HAP-1 (cell line): ENCODE measurements at regions not wholly inside any gene's neighbourhood (a gene's known extent, or its start where the extent isn't known, plus 50 kb on each side); places are given as distances from the start of the nearest gene placed in this dataset.
"Not testable (repeated sequence)": the region's sequence is repeated elsewhere in the genome, so short reads cannot be mapped to it uniquely, and the experiment has no call there.

Experiments
- DNase-seq, 2 experiments: peaks; one replicate each; pipeline ENCODE4 v3.0.0-alpha.2; 2016 to 2020; ENCODE audit warnings: low spot score in 2 of 2
- H3K27me3 ChIP-seq: fragments of 250-450 bp; sonication (Bioruptor Pico); 2 replicates; pipeline ENCODE4 v1.5.1; 2020; ENCODE audit warnings: low read depth, mild to moderate bottlenecking, moderate library complexity
- H3K36me3 ChIP-seq: fragments of 250-450 bp; sonication (Bioruptor Pico); replicated peaks from 2 replicates; pipeline ENCODE4 v1.5.1; 2020; ENCODE audit warnings: mild to moderate bottlenecking
- H3K4me1 ChIP-seq: fragments of 250-450 bp; sonication (Bioruptor Pico); 2 replicates; pipeline ENCODE4 v1.5.1; 2020; ENCODE audit warnings: mild to moderate bottlenecking
- H3K4me3 ChIP-seq: fragments of 250-450 bp; sonication (Bioruptor Pico); 2 replicates; pipeline ENCODE4 v1.5.1; 2020; ENCODE audit warnings: mild to moderate bottlenecking, moderate library complexity
- H3K9me3 ChIP-seq: fragments of 250-450 bp; sonication (Bioruptor Pico); 2 replicates; pipeline ENCODE4 v1.5.1; 2020; ENCODE audit warnings: mild to moderate bottlenecking, moderate library complexity
- in situ Hi-C: fragments of 300-500 bp; cut with MboI; formaldehyde crosslinking; loops from 3 replicates; pipeline ENCODE4 v1.14.3; 2020; ENCODE audit warnings: low sequenced_read_pairs, inconsistent platforms, mixed read lengths

DNA sequence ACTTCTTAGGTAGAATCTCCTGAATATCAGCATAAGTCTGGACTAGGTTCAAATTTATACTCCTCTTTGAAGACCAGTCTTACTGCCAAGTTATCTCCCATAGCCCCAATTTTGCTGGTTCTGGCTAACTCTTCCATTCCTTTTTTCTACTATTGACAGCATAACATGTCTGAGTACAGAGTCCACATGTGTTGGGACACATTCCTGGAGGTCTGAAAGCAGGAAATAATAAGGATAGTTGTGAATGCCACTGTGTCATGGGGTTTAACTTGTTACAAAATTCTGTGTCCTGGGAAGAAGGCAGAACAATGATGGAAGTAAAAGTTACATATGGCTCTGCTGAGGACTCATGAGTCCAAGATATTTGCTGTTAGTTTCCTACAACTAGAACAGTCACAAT is 57.4 kb upstream of the ZBTB20 start:
- H3K9me3 ChIP-seq: no peaks in the 10 kb centered on the region
- in situ Hi-C loops: loop anchor here (25.0 kb wide), 1 partner anchor 608 kb away; no protein-coding TSS in a partner anchor
- no peak for DNase-seq
- H3K4me3 ChIP-seq: no peak overlapping the region
- H3K27me3 ChIP-seq: no peaks in the 10 kb centered on the region
- no peaks in the 10 kb centered on the region for H3K4me1 ChIP-seq
- H3K36me3 ChIP-seq: no peaks in the 10 kb centered on the region

DNA sequence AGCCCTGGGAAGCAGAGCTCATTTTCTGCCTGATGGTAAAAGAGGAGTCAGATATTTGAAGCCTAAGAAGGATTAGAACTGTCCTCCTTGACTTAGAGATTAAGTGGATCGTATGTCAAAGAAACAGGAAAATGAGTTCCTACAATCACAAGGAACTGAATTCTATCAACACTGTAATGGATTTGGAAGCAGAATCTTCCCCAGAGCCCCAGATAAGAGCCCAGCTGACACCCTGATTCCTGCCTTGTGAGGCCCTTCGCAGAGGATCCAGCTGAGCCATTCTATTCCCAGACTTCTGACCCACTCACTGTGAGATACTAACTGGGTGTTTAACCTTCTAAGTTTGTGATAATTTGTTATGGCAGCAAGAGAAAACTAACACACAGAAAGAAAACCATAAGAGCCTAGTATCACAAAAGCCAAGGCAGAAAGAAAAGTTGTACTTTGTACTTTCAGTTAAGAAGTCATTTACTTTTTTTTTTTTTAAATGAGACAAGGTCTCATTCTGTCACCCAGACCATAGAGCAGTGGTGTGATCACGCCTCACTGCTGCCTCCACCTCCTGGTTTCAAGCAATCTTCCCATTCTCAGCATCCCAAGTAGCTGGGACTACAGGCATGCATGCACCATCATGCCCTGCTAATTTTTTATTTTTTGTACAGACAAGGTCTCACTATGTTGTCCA is 61.1 kb upstream of the ZBTB20 start:
- Histone ChIP-seq H3K36me3 (no peaks in the 10 kb centered on the region), H3K9me3 (no peaks in the 10 kb centered on the region), H3K27me3 (no peaks in the 10 kb centered on the region), H3K4me3 (no peak overlapping the region), H3K4me1 (no peaks in the 10 kb centered on the region; the same call in 1 of the 2 replicates)
- in situ Hi-C loops: loop anchor here (25.0 kb wide), 1 partner anchor 604 kb away; no protein-coding TSS in a partner anchor
- DNase-seq: no peak

DNA sequence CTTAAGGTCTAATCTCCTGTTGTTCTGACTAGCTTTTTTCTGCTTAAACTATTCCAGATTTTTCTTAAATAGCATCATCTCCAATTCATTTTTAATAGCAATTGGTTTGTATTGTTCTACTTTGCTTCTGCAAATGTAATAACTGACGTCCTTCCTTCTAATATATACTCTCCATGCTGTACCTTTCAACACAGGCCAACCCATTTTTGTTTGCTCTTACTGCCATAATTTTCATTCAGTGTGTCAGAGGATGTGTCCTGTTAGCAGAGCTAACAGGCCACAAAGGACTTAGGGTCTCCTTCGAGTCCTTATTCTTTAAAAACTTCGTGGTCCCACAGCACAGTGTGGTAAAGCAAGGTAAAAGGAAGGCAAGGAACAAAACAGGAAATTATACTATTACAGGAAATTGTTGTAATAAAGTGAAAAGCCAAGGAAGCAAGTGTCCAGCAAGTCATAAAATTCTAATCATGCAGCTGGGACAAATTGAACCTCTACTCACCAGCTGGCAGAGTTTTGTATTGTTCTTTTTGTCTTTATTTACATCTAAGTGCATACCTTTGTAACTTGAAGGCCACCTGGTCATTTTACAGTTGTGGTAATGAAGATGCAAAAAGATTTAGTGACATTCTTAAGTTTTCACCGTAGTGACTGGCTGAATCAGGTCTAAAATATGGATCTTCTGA is 64.9 kb upstream of the ZBTB20 start:
- H3K36me3 ChIP-seq: no peaks in the 10 kb centered on the region
- no peak overlapping the region for H3K4me3 ChIP-seq
- H3K4me1 ChIP-seq: no peaks in the 10 kb centered on the region; the same call in 1 of the 2 replicates
- in situ Hi-C loops: loop anchor here (25.0 kb wide), 1 partner anchor 600 kb away; no protein-coding TSS in a partner anchor
- H3K27me3 ChIP-seq: no peaks in the 10 kb centered on the region
- no peaks in the 10 kb centered on the region for H3K9me3 ChIP-seq
- DNase-seq: no peak

DNA sequence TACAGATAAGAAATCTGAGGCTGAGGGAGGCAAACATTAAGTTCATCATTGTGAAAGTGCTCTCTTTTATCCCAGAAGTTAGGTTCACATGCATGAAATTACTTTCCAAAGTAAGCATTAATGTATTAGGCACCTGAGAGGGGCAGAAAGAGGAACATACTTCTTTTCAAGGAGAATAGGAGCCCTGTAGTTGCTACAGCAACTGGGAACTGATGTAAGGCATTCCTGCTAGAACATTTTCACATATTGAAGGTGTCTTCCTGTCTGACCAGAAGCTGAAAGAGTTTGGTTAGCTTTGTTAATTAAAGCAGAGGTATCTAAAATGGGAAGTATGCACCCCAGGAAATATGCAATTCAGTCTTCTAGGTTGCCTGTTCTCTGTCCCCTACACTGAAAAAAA is 65.5 kb upstream of the ZBTB20 start:
- H3K4me1 ChIP-seq: no peaks in the 10 kb centered on the region; the same call in 1 of the 2 replicates

DNA sequence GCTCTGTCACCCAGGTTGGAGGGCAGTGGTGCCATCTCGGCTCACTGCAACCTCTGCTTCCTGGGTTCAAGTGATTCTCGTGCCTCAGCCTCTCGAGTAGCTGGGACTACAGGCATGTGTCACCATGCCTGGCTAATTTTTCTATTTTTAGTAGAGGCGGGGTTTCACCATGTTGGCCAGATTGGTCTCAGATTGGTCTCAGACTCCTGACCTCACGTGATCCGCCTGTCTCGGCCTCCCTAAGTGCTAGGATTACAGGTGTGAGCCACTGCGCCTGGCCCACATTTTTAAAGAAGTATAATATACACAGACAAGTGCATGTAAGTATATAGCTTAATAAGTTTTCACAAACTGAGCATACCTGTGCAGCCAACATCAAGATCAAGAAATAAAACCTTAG is 66.0 kb upstream of the ZBTB20 start:
- in situ Hi-C loops: loop anchor here (25.0 kb wide), 1 partner anchor 599 kb away; no protein-coding TSS in a partner anchor
- not testable (repeated sequence) for H3K27me3 ChIP-seq, DNase-seq, H3K36me3 ChIP-seq, H3K4me3 ChIP-seq, H3K4me1 ChIP-seq, H3K9me3 ChIP-seq

More for the DNA sequence above, 65.5 kb upstream of the ZBTB20 start:
- in situ Hi-C loops: loop anchor here (25.0 kb wide), 1 partner anchor 600 kb away; no protein-coding TSS in a partner anchor
- no peaks in the 10 kb centered on the region for H3K9me3 ChIP-seq
- no peak for DNase-seq
- no peaks in the 10 kb centered on the region for H3K27me3 ChIP-seq
- no peak overlapping the region for H3K4me3 ChIP-seq
- H3K36me3 ChIP-seq: no peaks in the 10 kb centered on the region

DNA sequence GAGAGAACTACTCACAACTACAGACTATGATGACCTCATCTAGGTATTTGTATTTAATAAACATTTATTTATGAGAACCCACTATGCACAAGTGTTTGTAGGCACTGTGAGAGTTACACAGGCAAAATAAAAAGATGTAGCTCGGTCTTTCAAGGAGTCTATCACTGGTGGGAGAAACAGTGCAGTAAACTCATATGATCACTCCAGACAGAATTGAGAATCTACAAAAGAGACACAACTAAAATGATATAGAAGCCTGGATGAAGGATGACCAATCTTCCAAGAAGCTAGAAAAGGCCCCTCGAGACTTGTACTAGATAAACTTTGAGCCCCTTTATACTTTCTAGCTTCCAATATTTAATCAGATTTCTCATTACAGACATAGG is 70.2 kb upstream of the ZBTB20 start:
- DNase-seq: no peak
- no peak overlapping the region for H3K4me3 ChIP-seq
- H3K4me1 ChIP-seq: peaks cover 11% of the 10 kb centered on the region
- no peaks in the 10 kb centered on the region for H3K9me3 ChIP-seq
- no peaks in the 10 kb centered on the region for H3K27me3 ChIP-seq
- H3K36me3 ChIP-seq: no peaks in the 10 kb centered on the region
- in situ Hi-C loops: loop anchor here (5.0 to 25.0 kb wide), 2 partner anchors 475 to 595 kb away; no protein-coding TSS in a partner anchor

DNA sequence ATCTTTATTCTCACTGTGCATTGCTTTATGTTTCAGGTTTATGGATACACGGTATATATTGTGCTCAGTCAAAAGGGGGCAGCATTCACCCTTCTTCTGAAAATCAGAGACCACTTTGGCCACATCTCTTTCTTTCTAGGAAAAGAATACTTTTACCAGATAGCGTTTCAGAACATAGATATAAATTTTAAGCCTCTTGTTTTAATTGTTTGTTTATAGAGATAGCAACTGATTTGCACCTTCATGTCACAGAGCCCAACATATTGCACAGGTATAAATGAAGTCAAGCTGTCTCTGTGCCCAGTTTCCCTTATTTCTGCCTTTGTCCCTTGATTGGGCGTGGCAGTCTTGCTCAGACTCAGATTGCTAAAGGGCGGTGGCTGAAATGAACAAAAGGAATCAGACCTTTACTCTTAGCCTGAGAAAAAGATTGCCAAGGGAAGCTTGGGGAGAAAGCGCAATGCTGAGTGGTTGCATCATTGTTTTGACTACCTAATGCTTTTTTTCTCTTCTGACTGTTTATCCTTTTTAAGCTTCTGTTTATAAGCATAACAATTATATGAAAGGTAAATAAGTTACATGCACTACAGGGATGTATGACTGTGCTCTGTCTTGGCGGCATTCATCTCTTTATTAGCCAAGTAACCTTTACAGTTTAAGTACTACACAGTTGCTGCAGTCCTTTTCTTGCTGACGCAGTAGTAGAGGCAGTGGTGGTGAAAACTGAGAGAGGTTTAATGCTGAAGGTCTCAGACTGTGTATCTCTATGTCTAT is 70.8 kb upstream of the ZBTB20 start:
- Histone ChIP-seq H3K36me3 (no peaks in the 10 kb centered on the region), H3K9me3 (no peaks in the 10 kb centered on the region), H3K4me3 (no peak overlapping the region), H3K27me3 (no peaks in the 10 kb centered on the region), H3K4me1 (peaks cover 11% of the 10 kb centered on the region)
- in situ Hi-C loops: loop anchor here (5.0 to 25.0 kb wide), 2 partner anchors 474 to 594 kb away; no protein-coding TSS in a partner anchor
- DNase-seq: peak; percentile 74 to 79

DNA sequence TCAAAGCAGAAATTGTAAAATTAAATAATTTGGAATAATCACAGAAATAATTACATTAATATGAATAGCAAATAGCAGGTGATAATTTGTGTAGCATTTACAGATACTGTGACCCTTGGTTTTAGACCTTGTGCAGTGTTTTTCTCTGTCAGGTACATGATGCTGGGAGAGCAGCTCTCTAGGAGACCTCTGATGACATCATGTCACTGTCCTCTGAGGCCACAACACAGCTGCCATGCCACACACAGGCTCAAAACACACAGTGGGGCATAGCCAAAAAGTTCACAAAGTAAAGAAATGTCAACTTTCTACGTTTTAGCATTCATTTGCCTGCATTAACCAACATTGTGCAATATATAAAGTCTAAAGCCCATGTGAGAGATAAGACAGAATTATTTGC is 71.8 kb upstream of the ZBTB20 start:
- DNase-seq: no peak
- H3K4me1 ChIP-seq: peaks cover 11% of the 10 kb centered on the region
- H3K4me3 ChIP-seq: no peak overlapping the region
- no peaks in the 10 kb centered on the region for H3K9me3 ChIP-seq
- no peaks in the 10 kb centered on the region for H3K27me3 ChIP-seq
- H3K36me3 ChIP-seq: no peaks in the 10 kb centered on the region
- in situ Hi-C loops: loop anchor here (5.0 to 25.0 kb wide), 2 partner anchors 473 to 593 kb away; no protein-coding TSS in a partner anchor

DNA sequence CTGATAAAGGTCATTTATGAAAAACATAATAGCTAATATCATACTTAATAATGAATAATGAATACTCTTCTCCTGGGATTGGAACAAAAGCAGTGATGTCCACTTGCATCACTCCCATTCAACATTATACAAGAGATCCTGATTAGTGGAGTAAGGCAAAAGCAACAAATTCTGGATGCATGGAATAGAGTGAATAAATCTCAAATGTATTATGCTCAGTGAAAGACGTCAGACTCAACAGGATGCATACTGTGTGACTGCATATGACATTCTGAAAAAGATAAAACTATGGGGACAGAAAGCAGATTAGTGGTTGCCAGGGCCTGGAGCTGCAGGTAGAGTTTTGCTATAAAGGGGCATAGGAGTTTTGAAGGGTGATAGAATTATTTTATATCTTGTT is 77.6 kb upstream of the ZBTB20 start:
- DNase-seq: no peak
- H3K9me3 ChIP-seq: no peaks in the 10 kb centered on the region
- no peaks in the 10 kb centered on the region for H3K27me3 ChIP-seq
- H3K36me3 ChIP-seq: no peaks in the 10 kb centered on the region
- in situ Hi-C loops: loop anchor here (25.0 kb wide), 1 partner anchor 588 kb away; no protein-coding TSS in a partner anchor
- H3K4me1 ChIP-seq: peaks cover 17% of the 10 kb centered on the region
- H3K4me3 ChIP-seq: no peak overlapping the region

DNA sequence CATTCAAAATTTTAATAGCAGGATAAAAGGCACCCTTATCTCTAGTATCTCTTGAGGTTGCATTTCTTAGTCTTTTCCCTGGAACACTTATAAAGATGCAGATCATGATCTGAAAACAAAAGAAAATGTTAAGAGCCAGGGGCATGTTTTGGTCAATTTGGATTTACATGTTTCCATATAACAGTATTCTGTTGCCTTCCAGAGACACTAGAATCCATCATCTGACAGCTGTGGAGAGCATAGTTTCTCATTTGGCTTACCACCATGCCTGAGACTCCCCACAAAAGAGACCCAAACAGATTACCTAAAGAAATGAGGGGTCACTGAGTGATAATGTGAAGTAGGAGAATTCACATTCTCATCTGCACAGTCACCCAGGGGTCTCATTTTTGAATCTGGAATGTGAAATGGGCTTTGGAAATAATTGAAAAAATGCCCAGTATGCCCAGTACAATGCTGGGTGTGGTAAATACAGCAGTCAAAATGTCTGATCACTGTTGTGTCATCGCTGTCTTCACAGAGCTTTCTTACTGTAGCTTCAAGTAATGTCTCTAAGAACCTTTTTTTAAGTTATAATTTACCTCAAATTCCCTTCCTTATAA is 79.9 kb upstream of the ZBTB20 start:
- H3K4me1 ChIP-seq: peaks cover 17% of the 10 kb centered on the region
- DNase-seq: peak in 1 of 2 experiments; percentile 33
- in situ Hi-C loops: no loop called here
- no peaks in the 10 kb centered on the region for H3K9me3 ChIP-seq
- no peaks in the 10 kb centered on the region for H3K27me3 ChIP-seq
- no peak overlapping the region for H3K4me3 ChIP-seq
- H3K36me3 ChIP-seq: no peaks in the 10 kb centered on the region

DNA sequence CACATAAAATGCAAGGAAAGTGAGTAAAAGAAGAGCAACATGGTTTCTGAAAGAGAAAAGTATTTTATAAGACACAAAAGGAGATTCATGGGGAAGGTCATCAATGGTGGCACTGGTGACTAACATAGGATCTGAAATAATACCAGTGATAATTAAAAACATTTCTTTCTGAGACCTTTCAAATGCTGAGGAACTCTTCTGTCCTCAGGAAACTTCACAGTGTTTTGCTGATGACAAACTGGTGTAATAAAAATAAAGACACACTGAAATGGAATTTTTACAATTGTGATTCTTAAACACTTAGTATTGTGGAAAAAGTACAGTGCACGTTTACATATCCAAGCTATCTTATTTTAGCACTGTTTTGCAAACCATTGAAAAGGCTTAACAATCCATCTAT is 80.4 kb upstream of the ZBTB20 start:
- in situ Hi-C loops: no loop called here
- no peak overlapping the region for H3K4me3 ChIP-seq
- DNase-seq: no peak

DNA sequence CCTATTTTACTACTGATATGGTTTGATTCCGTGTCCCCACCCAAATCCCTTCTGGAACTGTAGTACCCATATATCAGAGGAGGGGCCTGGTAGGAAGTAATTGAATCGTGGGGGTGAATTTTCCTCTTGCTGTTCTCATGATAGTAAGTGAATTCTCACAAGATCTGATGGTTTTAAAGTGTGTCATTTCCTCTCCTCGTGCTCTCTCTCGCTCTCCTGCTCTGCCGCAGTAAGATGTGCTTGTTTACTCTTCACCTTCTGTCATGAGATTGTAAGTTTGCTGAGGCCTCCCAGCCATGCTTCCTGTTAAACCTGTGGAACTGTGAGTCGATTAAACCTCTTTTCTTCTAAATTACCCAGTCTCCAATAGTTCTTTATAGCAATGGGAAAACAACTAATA is 81.2 kb upstream of the ZBTB20 start:
- no peaks in the 10 kb centered on the region for H3K9me3 ChIP-seq
- DNase-seq: no peak
- H3K4me1 ChIP-seq: peaks cover 17% of the 10 kb centered on the region
- no peaks in the 10 kb centered on the region for H3K36me3 ChIP-seq
- H3K4me3 ChIP-seq: no peak overlapping the region
- H3K27me3 ChIP-seq: no peaks in the 10 kb centered on the region
- in situ Hi-C loops: no loop called here

More for the DNA sequence above, 80.4 kb upstream of the ZBTB20 start:
- H3K36me3 ChIP-seq: no peaks in the 10 kb centered on the region
- no peaks in the 10 kb centered on the region for H3K27me3 ChIP-seq
- H3K4me1 ChIP-seq: peaks cover 17% of the 10 kb centered on the region
- H3K9me3 ChIP-seq: no peaks in the 10 kb centered on the region

DNA sequence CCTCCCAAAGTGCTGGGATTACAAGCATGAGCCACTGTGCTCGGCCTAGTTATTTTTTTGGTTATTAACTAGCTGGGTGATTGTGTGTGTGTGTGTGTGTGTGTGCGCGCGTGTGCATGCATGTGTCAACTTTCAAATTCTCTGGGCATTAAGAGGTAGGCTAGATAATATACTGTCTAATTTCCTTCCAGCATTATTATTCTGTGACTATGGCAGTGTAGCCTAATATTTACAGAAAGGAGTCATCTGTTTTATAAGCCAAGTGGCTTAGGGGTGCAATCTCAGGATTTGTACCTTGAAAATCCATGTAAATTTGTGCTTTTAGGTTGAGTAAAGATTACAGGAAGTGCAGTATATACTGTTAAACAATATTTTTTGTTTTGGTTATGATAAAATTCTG is 85.1 kb upstream of the ZBTB20 start:
- Histone ChIP-seq H3K4me1 (peaks cover 7% of the 10 kb centered on the region), H3K4me3 (no peak overlapping the region), H3K27me3 (no peaks in the 10 kb centered on the region), H3K9me3 (no peaks in the 10 kb centered on the region), H3K36me3 (no peaks in the 10 kb centered on the region)
- in situ Hi-C loops: no loop called here
- no peak for DNase-seq
